NCI-H510A treated with DMSO at 0.1 percent for 48 hours (cell line): ENCODE measurements at regions not wholly inside any gene's neighbourhood (a gene's known extent, or its start where the extent isn't known, plus 50 kb on each side); places are given as distances from the start of the nearest gene placed in this dataset.
"Not testable (repeated sequence)": the region's sequence is repeated elsewhere in the genome, so short reads cannot be mapped to it uniquely, and the experiment has no call there.

ENCODE experiments used
- DNase-seq: peaks from one replicate; lab custom pipeline; 2025; lab: John Stamatoyannopoulos, UW

GRCh38 chrX:129361576-129361975, 161.7 kb downstream of the SMARCA1 start:
- DNase-seq, result no peak

- peak; percentile 36 for DNase-seq
Observed at GRCh38 chrX:129360175-129360574, 163.1 kb downstream of the SMARCA1 start.

GRCh38 chrX:129359269-129359668, 164.0 kb downstream of the SMARCA1 start:
- no peak for DNase-seq

GRCh38 chrX:129357428-129357827, 165.9 kb downstream of the SMARCA1 start:
- DNase-seq, result not testable (repeated sequence)

- DNase-seq, result no peak
Observed at GRCh38 chrX:129347291-129347690, 176.0 kb downstream of the SMARCA1 start.

GRCh38 chrX:129346574-129346973, 176.7 kb downstream of the SMARCA1 start:
- no peak for DNase-seq

- not testable (repeated sequence) for DNase-seq
Observed at GRCh38 chrX:129337264-129337663, 186.0 kb downstream of the SMARCA1 start.

GRCh38 chrX:129323115-129323514, 200.2 kb downstream of the SMARCA1 start:
- DNase-seq, result no peak

GRCh38 chrX:129318375-129318774, 204.9 kb downstream of the SMARCA1 start:
- DNase-seq, result peak; percentile 12

- no peak for DNase-seq
Observed at GRCh38 chrX:129316461-129316860, 206.8 kb downstream of the SMARCA1 start.

GRCh38 chrX:129310000-129310399, 213.3 kb downstream of the SMARCA1 start:
- DNase-seq, result no peak

- no peak for DNase-seq
Observed at GRCh38 chrX:129262912-129263311, 260.4 kb downstream of the SMARCA1 start.

- not testable (repeated sequence) for DNase-seq
Observed at GRCh38 chrX:129255516-129255915, 267.8 kb downstream of the SMARCA1 start.

GRCh38 chrX:129249563-129249962, 273.7 kb downstream of the SMARCA1 start:
- DNase-seq, result no peak

- no peak for DNase-seq
Observed at GRCh38 chrX:129247642-129248041, 275.6 kb downstream of the SMARCA1 start.

GRCh38 chrX:129239371-129239770, 283.9 kb downstream of the SMARCA1 start:
- no peak for DNase-seq

GRCh38 chrX:129238011-129238410, 285.3 kb downstream of the SMARCA1 start:
- DNase-seq, result no peak

GRCh38 chrX:129235903-129236302, 287.4 kb downstream of the SMARCA1 start:
- no peak for DNase-seq

- DNase-seq, result no peak
Observed at GRCh38 chrX:129233786-129234185, 289.5 kb downstream of the SMARCA1 start.

- DNase-seq, result no peak
Observed at GRCh38 chrX:129230850-129231512, 292.3 kb downstream of the SMARCA1 start.

- no peak for DNase-seq
Observed at GRCh38 chrX:129230168-129230567, 293.1 kb downstream of the SMARCA1 start.

GRCh38 chrX:129227366-129227765, 295.9 kb downstream of the SMARCA1 start:
- peak; percentile 26 for DNase-seq

- DNase-seq, result peak; percentile 2
Observed at GRCh38 chrX:129193357-129193756, 329.9 kb downstream of the SMARCA1 start.

- no peak for DNase-seq
Observed at GRCh38 chrX:129188231-129188630, 335.1 kb downstream of the SMARCA1 start.
